22Rv1 (cell line): ENCODE measurements at regions not wholly inside any gene's neighbourhood (a gene's known extent, or its start where the extent isn't known, plus 50 kb on each side); places are given as distances from the start of the nearest gene placed in this dataset.
"Not testable (repeated sequence)": the region's sequence is repeated elsewhere in the genome, so short reads cannot be mapped to it uniquely, and the experiment has no call there.

Experiments used
- CTCF ChIP-seq: fragments of 450-650 bp; IDR thresholded peaks from 2 replicates; pipeline ENCODE4 v1.5.1; 2017; ENCODE audit warnings: mild to moderate bottlenecking
- ZFX ChIP-seq: fragments of 450-650 bp; IDR thresholded peaks from 2 replicates; pipeline ENCODE4 v1.6.1; 2017; ENCODE audit warnings: antibody characterized with exemption, borderline replicate concordance

- TF ChIP-seq CTCF, ZFX: not testable (repeated sequence)
Observed at GRCh38 chr22:22051032-22051431, 68.4 kb upstream of the TOP3B start.
